ENCODE measurements at regions not wholly inside any gene's neighbourhood (a gene's known extent, or its start where the extent isn't known, plus 50 kb on each side); places are given as distances from the start of the nearest gene placed in this dataset.

DNA sequence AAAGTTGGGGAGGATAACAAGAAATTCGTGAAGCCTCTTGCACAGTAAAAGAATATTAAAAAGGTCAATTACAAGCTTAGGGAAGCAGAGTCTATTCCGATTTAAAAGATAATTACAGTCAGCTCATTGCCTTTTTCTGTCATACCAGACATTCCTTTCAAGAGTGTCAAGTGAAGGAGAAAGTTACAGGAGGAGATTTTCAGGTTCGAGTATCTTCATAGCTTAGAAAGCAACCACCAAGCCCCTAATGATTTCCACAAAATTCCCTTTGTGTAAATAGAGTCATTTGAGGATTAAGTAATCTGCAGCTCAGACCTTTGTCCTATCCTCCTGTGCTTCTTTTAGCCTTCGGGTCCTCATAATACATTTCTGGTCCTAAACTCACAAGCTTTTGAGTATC, 414.9 kb downstream of the CDH2 start:
- DNase-seq (ENCODE audit: low spot score), result no peak

DNA sequence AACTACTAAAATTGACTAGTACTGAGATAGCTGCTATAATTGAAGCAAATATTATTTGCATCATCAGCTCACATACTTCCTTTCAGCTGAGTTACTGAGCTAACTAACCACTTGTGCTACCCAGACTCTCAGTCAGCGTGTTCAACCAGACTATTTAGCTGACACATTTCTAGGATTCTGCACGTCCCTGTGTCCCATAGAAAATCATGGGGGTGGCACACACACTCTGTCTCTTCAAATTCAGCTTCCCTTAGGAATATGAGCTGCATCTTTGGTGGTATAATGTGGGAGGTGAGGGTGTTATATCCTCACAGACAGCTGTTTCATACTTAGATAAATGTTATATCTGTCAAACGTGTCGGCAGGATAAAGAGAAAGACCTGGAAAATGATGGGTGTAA, 424.0 kb downstream of the CDH2 start:
- no peak for DNase-seq (ENCODE audit: low spot score)

DNA sequence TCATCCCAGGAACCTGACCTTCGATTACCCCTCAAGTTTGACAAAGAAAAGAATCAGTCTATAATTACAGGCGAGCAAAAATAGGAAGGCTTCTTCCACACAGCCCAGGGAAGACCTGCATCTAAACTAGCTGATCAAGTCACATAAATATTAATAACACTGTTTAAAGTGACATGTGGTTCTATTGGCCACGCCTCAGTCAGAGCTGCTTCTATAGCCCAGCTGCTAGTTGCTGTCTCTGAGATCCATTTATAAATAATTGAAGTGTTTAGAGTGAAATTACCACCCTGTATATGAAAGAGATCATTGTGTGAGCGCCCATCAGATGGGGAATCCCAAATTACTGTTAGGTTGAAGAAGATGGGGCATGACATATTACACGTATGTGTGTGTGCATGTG, 426.0 kb downstream of the CDH2 start:
- no peak for DNase-seq (ENCODE audit: low spot score)

- DNase-seq (ENCODE audit: low spot score), result peak; percentile 68
Measured at GRCh38 chr18:27750014-27750413, 426.9 kb downstream of the CDH2 start.

- no peak for DNase-seq (ENCODE audit: low spot score)
Measured at GRCh38 chr18:27749194-27749593, 427.7 kb downstream of the CDH2 start.

DNA sequence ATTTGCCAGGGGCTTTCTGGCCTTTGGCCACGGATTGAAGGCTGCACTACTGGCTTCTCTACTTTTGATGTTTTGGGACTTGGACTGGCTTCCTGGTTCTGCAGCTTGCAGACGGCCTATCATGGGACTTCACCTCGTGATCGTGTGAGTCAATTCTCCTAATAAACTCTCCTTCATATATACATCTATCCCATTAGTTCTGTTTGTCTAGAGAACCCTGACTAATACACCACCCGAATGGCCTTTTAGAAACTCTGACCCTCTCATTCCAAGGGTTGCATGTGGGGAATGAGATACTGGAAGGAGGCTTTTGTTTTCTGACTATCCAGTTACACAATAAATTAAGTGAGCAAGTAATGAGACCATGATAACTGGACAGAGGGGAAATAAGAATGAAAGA, 430.7 kb downstream of the CDH2 start:
- DNase-seq (ENCODE audit: low spot score), result no peak

GRCh38 chr18:27735117-27735516, 441.8 kb downstream of the CDH2 start:
- no peak for DNase-seq (ENCODE audit: low spot score)

GRCh38 chr18:27731211-27731610, 445.7 kb downstream of the CDH2 start:
- no peak for DNase-seq (ENCODE audit: low spot score)

DNA sequence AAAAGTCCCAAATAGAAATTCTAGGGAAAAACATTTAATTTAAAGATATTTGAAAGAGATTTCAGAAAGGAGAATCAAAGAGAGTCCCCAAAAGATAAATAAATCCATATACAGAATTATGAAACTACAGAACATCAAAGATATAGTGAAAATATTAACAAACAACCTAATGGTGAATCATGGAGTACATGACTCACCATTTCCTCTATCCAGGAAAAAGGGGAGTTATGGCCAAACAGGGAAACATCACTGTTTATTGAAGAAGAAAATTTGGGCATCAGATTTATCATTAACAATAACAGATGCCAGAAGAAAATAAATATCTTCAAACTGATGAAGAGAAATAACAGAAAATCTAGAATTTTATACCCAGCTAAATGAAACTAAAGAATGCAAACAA, 448.3 kb downstream of the CDH2 start:
- DNase-seq (ENCODE audit: low spot score), result no peak

DNA sequence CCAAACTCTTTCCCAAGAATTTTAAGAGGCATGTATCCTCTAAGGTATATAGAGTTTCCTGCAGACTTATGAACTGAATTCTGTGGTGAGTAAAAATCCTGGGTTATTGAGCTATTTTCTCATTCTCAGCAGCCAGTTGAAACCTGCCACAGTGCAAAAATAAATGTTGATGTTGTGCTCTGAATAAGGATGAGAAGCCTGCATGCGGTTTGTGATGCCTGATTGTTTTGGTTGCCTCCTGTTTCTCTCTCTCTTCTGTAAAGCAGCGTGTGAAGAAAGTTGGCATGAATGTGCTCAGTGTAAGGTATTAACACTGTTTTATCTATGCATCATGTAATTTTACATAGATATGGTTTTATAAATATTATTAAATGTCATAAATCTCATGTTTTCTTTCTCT, 452.6 kb downstream of the CDH2 start:
- no peak for DNase-seq (ENCODE audit: low spot score)

GRCh38 chr18:27723168-27723567, 453.8 kb downstream of the CDH2 start:
- peak; percentile 14 for DNase-seq (ENCODE audit: low spot score)

DNA sequence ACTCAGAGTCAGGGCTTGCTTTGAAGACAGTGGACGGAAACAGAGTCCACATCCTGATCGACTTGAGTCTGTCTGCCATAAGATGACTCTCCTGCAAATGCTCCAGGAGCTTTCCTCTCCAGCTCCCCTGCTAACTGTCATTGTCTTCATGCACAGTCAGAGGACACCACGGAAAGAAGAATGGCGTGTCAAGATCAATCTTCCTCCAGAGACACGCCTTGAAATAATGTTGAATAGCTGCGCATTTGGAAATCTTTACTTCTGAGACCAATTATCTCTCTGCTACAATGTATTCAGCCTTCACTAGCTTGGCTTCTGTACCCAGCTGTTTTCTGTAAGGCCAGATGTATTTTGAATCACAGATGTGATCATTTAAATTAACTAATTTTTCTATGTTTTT, 457.2 kb downstream of the CDH2 start:
- DNase-seq (ENCODE audit: low spot score), result no peak

DNA sequence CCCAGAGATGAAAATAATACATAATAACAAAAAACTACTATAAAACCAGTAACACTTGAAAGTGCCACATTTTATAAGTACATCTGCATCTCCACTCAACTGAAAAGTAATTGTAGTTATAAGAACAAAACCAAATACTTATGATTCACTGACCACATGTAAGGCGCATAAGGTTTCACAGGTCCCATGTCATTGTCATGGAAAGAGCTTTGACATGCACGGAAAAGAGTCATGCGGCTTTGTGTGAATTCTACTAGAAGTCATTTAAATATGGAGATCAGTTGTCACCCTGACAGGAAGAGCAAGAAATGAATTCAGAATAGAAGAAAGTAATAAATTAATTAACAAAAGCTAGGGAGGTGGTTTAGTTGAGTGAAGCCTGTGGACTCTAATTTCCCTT, 459.1 kb downstream of the CDH2 start:
- DNase-seq (ENCODE audit: low spot score), result no peak

GRCh38 chr18:27717250-27717649, 459.7 kb downstream of the CDH2 start:
- no peak for DNase-seq (ENCODE audit: low spot score)

- DNase-seq (ENCODE audit: low spot score), result no peak
Measured at GRCh38 chr18:27715751-27716150, 461.2 kb downstream of the CDH2 start.

- peak; percentile 60 for DNase-seq (ENCODE audit: low spot score)
Measured at GRCh38 chr18:27713738-27714095, 463.2 kb downstream of the CDH2 start.

- DNase-seq (ENCODE audit: low spot score), result no peak
Measured at GRCh38 chr18:27713037-27713737, 463.7 kb downstream of the CDH2 start.

GRCh38 chr18:27712066-27712465, 464.9 kb downstream of the CDH2 start:
- no peak for DNase-seq (ENCODE audit: low spot score)

GRCh38 chr18:27711382-27711781, 465.5 kb downstream of the CDH2 start:
- no peak for DNase-seq (ENCODE audit: low spot score)

- no peak for DNase-seq (ENCODE audit: low spot score)
Measured at GRCh38 chr18:27709344-27709743, 467.6 kb downstream of the CDH2 start.

- DNase-seq (ENCODE audit: low spot score), result no peak
Measured at GRCh38 chr18:27707201-27707600, 469.7 kb downstream of the CDH2 start.

DNA sequence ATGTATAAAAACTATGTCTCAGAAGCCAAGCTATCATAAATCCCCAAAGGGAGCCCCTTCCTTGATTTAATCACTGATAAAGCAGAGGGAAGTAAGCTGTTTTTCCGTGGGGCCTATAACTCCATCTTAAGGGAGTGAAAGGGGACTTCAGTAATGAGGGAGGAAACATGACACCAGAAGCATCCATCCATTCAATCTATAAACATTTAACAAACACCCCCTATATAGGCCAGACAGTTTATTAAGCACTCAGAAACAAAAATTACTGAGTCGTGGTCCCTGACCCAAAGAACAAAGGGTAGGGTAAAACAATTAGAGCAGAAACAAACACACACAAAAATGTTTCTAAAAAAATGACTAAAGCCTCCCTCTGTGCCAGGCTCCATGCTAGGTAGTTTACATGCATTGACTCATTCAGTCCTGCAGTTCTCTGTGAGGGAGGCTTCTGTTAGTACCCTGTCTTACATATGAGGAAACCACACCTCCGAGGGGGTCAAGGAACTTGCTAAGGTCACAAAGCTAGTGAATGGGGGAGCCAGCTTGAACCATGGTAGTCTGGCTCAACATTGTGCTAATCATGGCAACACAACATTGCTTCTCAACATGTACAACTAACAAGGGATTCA, 472.1 kb downstream of the CDH2 start:
- DNase-seq (ENCODE audit: low spot score), result no peak

- no peak for DNase-seq (ENCODE audit: low spot score)
Measured at GRCh38 chr18:27699137-27699536, 477.8 kb downstream of the CDH2 start.

DNA sequence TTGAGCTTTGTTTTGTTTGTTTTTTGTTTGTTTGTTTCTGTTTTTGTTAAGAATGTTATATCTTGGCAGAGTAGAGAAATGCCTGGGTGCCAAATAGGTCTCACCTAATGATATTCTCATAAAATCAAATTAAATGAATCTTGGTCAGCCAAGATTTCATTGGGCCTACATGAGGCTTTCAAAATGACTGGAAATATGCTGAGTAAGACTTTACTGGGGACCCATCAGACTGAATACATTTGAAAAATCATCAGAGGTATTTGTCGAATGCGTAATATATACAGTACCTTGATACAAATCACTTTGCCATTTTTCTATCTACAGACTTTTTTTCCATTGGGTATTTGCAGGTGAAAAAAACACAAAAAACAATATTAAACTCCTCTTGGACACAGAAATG, 480.8 kb downstream of the CDH2 start:
- no peak for DNase-seq (ENCODE audit: low spot score)
